Stomach (tissue), 4 donors: ENCODE measurements at regions not wholly inside any gene's neighbourhood (a gene's known extent, or its start where the extent isn't known, plus 50 kb on each side); places are given as distances from the start of the nearest gene placed in this dataset.
"Not testable (repeated sequence)": the region's sequence is repeated elsewhere in the genome, so short reads cannot be mapped to it uniquely, and the experiment has no call there.

Experiments used
- CTCF ChIP-seq, 7 experiments: fragments of 450-650 bp in 4 of 7; fragments of 200-600 bp in 3 of 7; sonication (generic) in 3 of 7; IDR thresholded peaks; one replicate each; pipeline ENCODE4 v1.5.1; 2016 to 2019; ENCODE audit warnings: antibody characterized with exemption in 7 of 7, control low read depth in 2 of 7, mild to moderate bottlenecking in 1 of 7
- EP300 ChIP-seq: sonication (generic); formaldehyde crosslinking; IDR thresholded peaks from one replicate; pipeline ENCODE4 v1.6.1; 2017; ENCODE audit warnings: antibody characterized with exemption
- POLR2A ChIP-seq, 4 donors: fragments of 450-650 bp; IDR thresholded peaks; one replicate each; pipeline ENCODE4 v1.6.1; 2016; ENCODE audit warnings: antibody characterized with exemption in 4 of 4, control low read depth in 2 of 4, mild to moderate bottlenecking in 1 of 4, moderate library complexity in 1 of 4

- TF ChIP-seq CTCF (IDR thresholded peaks at IDR 0.05); EP300; POLR2A (IDR thresholded peaks at IDR 0.05): not testable (repeated sequence)
Observed at GRCh38 chr11:71782229-71782861, 50.7 kb upstream of the DEFB108B start.
